ENCODE measurements at regions not wholly inside any gene's neighbourhood (a gene's known extent, or its start where the extent isn't known, plus 50 kb on each side); places are given as distances from the start of the nearest gene placed in this dataset.

DNA sequence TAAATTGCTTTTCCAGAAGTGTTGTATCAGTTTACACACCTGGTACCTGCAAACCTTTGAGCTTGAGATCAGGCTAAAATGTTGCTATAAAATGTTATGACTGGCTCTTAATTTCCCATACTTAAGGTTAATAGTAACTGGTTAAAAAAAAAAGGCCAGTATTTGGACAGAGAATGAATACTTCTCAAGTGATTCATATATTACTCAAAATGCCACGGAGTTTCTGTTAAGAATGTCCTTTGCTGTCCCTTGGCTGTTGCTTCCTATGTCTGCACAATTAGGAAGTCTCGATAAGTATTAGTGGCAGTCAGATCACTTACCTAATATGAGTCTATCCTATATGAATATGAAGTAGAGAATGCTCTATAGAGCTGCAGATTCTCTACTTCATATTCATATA is 232.2 kb upstream of the IGFBP7 start:
- TF ChIP-seq CTCF (IDR thresholded peaks at IDR 0.05): no peak
- no peak for TF ChIP-seq POLR2AphosphoS5 (IDR thresholded peaks at IDR 0.05; ENCODE audit: low read depth, low read length)
- no peak for TF ChIP-seq TAF1 (IDR thresholded peaks at IDR 0.05; ENCODE audit: borderline replicate concordance, low read depth, low read length)
- TF ChIP-seq PBX3 (IDR thresholded peaks at IDR 0.05): no peak
- TF ChIP-seq SMC3 (IDR thresholded peaks at IDR 0.05; ENCODE audit: low read depth, low read length): no peak
- no peak for TF ChIP-seq ZBTB33 (IDR thresholded peaks at IDR 0.05; ENCODE audit: borderline replicate concordance, low read depth)
- TF ChIP-seq REST (IDR thresholded peaks at IDR 0.05; ENCODE audit: low read depth, low read length): no peak
- TF ChIP-seq, protein P1, sequence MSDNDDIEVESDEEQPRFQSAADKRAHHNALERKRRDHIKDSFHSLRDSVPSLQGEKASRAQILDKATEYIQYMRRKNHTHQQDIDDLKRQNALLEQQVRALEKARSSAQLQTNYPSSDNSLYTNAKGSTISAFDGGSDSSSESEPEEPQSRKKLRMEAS (IDR thresholded peaks at IDR 0.05; ENCODE audit: low read depth): no peak
- no peak for TF ChIP-seq FOXM1 (IDR thresholded peaks at IDR 0.05; ENCODE audit: low read depth)
- no peak for TF ChIP-seq CHD2 (IDR thresholded peaks at IDR 0.05; ENCODE audit: low read length, partially characterized antibody)
- TF ChIP-seq FOXJ3 (CRISPR knock-in tag; IDR thresholded peaks at IDR 0.05): no peak
- no peak for TF ChIP-seq EP300 (IDR thresholded peaks at IDR 0.05; ENCODE audit: borderline replicate concordance in 1 of 2, low read depth in 1 of 2, low read length in 1 of 2)
- no peak for TF ChIP-seq RFX5 (IDR thresholded peaks at IDR 0.05; ENCODE audit: low read length)
- TF ChIP-seq EZH2phosphoT487 (IDR thresholded peaks at IDR 0.05; ENCODE audit: borderline replicate concordance, low read depth): no peak

Data from SK-N-SH (cell line).